ENCODE measurements at regions not wholly inside any gene's neighbourhood (a gene's known extent, or its start where the extent isn't known, plus 50 kb on each side); places are given as distances from the start of the nearest gene placed in this dataset.

DNA sequence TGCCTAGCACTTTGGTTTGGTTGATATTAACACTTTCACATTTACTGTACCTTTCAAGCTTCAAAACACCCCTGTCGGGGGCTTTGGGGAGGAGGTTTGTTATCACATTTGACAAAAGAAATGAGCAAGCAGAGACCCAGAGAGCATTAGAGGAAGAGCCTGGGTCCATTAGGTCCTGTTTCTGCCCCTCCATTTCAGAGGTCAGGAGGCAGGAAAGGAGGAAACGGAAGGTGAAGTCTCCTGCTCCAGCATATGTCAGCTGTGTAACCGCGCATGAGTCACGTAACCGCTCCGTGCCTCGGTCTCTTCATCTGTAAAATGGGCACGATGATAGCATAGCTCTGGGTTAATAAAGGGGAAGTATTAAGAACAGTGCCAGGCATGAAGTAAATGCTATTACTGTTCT lies 201.9 kb upstream of the BCOR start:
- 62 to 90% (median 77%) methylated on average over 9 of the region's 9 CpGs for WGBS, 3 donors
- Histone ChIP-seq H3K36me3 (ENCODE audit: control insufficient read depth in 3 of 3, insufficient read depth in 2 of 3, low read depth in 1 of 3, low read length in 3 of 3) (no peaks in the 10 kb centered on the region), H3K9me3 (ENCODE audit: control insufficient read depth in 2 of 2, insufficient read depth in 1 of 2, low read depth in 1 of 2, low read length in 1 of 2) (no peaks in the 10 kb centered on the region), H3K4me3 (ENCODE audit: low read depth in 1 of 3, low read length in 3 of 3) (no peak overlapping the region), H3K27ac (ENCODE audit: low read depth in 1 of 3, low read length in 2 of 3) (no peak overlapping the region), H3K4me1 (ENCODE audit: control insufficient read depth in 3 of 3, insufficient read depth in 2 of 3, low read depth in 1 of 3, low read length in 2 of 3) (peaks cover 0 to 13% (median 0%) of the 10 kb centered on the region in 3 donors), H3K27me3 (ENCODE audit: control insufficient read depth in 3 of 3, insufficient read depth in 3 of 3, low read length in 3 of 3) (no peaks in the 10 kb centered on the region)
- FAIRE-seq, result no peak
- DNase-seq, result peak in 1 of 2 donors; percentile 3

DNA sequence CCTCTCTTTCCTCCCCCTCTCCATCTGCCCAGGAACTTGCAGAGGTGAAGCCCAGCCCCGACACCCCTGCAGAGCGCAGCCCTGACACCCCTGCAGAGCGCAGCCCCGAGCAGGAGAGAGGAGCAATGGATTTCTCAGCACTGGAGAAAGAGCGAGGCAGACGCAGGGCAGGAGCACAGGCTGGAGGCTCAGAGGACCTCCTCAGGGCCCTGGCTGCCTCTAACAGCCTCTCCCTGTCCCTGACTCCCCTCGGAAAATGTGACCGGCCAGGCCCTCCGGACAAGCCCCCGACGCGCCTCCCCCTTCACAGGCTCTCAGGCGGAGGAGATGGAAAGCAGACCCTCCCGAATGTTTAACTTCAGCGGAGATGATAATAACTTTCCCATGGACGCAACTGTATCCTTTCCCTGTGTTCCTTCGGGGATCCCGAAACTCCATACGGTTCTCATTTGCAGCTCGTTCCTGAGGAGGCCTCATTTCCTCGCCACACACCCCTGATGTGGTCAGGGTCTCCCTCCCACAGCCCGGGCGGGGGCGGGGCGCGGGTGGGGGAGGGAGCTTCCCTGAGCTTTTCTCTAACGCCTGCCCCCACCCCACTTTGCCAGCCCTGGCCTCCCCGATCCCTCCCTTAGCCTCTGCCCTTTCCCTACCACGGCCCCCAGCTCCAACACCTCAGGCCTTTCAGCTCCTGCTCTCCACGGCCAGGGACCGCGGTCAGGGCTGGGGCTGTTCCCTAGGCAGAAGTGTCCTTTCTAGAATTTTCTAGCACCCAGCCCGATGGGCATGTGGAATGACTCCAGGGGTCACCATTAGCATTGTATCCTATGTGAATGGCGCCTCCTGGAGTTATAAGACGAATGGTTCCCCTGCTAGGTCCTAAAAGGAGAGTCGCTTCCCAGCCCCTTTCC lies 201.1 kb upstream of the BCOR start:
- DNase-seq (peak in 1 of 2 donors; percentile 12), FAIRE-seq (no peak)
- Histone ChIP-seq H3K4me1 (ENCODE audit: control insufficient read depth in 3 of 3, insufficient read depth in 2 of 3, low read depth in 1 of 3, low read length in 2 of 3) (peaks cover 0 to 13% (median 0%) of the 10 kb centered on the region in 3 donors), H3K4me3 (ENCODE audit: low read depth in 1 of 3, low read length in 3 of 3) (no peak overlapping the region), H3K27me3 (ENCODE audit: control insufficient read depth in 3 of 3, insufficient read depth in 3 of 3, low read length in 3 of 3) (no peaks in the 10 kb centered on the region), H3K27ac (ENCODE audit: low read depth in 1 of 3, low read length in 2 of 3) (peak overlapping the region in 1 of 3 donors; percentile 45), H3K9me3 (ENCODE audit: control insufficient read depth in 2 of 2, insufficient read depth in 1 of 2, low read depth in 1 of 2, low read length in 1 of 2) (no peaks in the 10 kb centered on the region), H3K36me3 (ENCODE audit: control insufficient read depth in 3 of 3, insufficient read depth in 2 of 3, low read depth in 1 of 3, low read length in 3 of 3) (no peaks in the 10 kb centered on the region)
- 65 to 83% (median 68%) methylated on average over 26 to 36 of the region's 36 CpGs for WGBS, 3 donors

DNA sequence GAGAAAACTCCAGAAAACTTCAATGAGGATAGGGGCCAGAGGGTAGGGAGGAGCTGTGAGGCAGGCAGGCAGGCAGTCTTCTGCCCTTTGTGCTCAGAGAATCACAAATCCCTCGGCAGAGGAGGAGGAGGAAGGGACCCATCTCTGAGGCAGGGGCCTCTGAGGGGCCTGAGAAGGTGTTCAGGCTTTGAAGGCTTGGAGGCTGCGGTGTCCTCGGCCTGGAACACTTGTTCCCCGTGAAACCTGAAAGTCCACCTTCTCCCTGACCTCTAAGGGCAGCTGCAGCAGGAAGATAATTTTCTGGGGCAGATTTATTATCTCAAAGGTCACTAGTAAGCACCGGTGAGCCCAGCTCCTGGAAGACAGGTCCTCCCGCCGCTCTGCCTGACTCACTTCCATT lies 200.3 kb upstream of the BCOR start:
- H3K27ac ChIP-seq (ENCODE audit: low read depth in 1 of 3, low read length in 2 of 3), result peak overlapping the region in 1 of 3 donors; percentile 45
- H3K36me3 ChIP-seq (ENCODE audit: control insufficient read depth in 3 of 3, insufficient read depth in 2 of 3, low read depth in 1 of 3, low read length in 3 of 3), result no peaks in the 10 kb centered on the region
- no peaks in the 10 kb centered on the region for H3K27me3 ChIP-seq (ENCODE audit: control insufficient read depth in 3 of 3, insufficient read depth in 3 of 3, low read length in 3 of 3)
- no peaks in the 10 kb centered on the region for H3K9me3 ChIP-seq (ENCODE audit: control insufficient read depth in 2 of 2, insufficient read depth in 1 of 2, low read depth in 1 of 2, low read length in 1 of 2)
- FAIRE-seq (no peak), DNase-seq (peak; percentile 0 to 62)
- peaks cover 0 to 13% (median 0%) of the 10 kb centered on the region in 3 donors for H3K4me1 ChIP-seq (ENCODE audit: control insufficient read depth in 3 of 3, insufficient read depth in 2 of 3, low read depth in 1 of 3, low read length in 2 of 3)
- no peak overlapping the region for H3K4me3 ChIP-seq (ENCODE audit: low read depth in 1 of 3, low read length in 3 of 3)
- 13 to 50% (median 43%) methylated on average over 7 of the region's 7 CpGs for WGBS, 3 donors

DNA sequence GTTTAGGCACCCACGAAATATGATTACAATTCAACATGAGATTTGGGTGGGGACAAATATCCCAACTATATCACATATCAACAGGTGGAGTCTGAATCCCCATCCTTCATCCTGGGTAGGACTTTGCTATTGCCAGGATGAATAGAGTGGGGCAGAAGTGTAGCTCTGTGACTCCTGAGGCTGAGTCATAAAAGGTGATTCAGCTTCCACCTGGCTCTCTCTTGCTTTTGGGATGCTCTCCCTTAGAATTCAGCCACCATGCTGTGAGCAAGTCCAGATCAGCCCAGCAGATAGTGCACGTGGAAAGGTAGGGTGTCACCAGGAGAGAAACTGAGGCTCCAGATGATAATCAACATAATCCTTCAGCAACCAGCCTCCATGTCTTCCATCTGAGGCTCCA lies 193.8 kb upstream of the BCOR start:
- WGBS, 3 donors, result 57 to 78% (median 72%) methylated on average over 2 of the region's 2 CpGs
- Histone ChIP-seq H3K27me3 (ENCODE audit: control insufficient read depth in 3 of 3, insufficient read depth in 3 of 3, low read length in 3 of 3) (no peaks in the 10 kb centered on the region), H3K36me3 (ENCODE audit: control insufficient read depth in 3 of 3, insufficient read depth in 2 of 3, low read depth in 1 of 3, low read length in 3 of 3) (no peaks in the 10 kb centered on the region), H3K27ac (ENCODE audit: low read depth in 1 of 3, low read length in 2 of 3) (no peak overlapping the region), H3K4me1 (ENCODE audit: control insufficient read depth in 3 of 3, insufficient read depth in 2 of 3, low read depth in 1 of 3, low read length in 2 of 3) (no peaks in the 10 kb centered on the region), H3K9me3 (ENCODE audit: control insufficient read depth in 2 of 2, insufficient read depth in 1 of 2, low read depth in 1 of 2, low read length in 1 of 2) (peaks cover 0 to 6% of the 10 kb centered on the region in 2 donors), H3K4me3 (ENCODE audit: low read depth in 1 of 3, low read length in 3 of 3) (no peak overlapping the region)
- no peak for FAIRE-seq
- no peak for DNase-seq

DNA sequence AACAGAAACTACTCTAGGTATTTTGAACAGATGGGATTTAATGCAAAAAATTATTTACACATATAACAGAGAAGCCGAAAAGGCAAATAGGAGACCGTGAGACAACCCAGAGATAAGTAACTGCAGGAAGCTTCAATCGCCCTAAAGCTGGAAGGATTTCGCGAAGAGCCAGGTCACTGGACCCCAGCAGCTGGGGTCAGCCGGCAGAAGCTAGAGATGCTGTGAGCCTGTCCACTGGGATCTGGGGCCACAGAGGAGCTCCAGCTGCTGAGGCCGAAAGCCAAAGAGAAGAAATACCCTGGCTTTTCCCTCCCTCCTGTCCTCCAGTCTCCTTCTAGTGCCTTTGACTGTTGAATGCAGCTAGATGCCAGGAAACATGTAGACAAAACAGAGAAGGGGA lies 192.8 kb upstream of the BCOR start:
- Histone ChIP-seq H3K36me3 (ENCODE audit: control insufficient read depth in 3 of 3, insufficient read depth in 2 of 3, low read depth in 1 of 3, low read length in 3 of 3) (no peaks in the 10 kb centered on the region), H3K4me1 (ENCODE audit: control insufficient read depth in 3 of 3, insufficient read depth in 2 of 3, low read depth in 1 of 3, low read length in 2 of 3) (no peaks in the 10 kb centered on the region), H3K9me3 (ENCODE audit: control insufficient read depth in 2 of 2, insufficient read depth in 1 of 2, low read depth in 1 of 2, low read length in 1 of 2) (peaks cover 0 to 10% of the 10 kb centered on the region in 2 donors), H3K4me3 (ENCODE audit: low read depth in 1 of 3, low read length in 3 of 3) (no peak overlapping the region), H3K27ac (ENCODE audit: low read depth in 1 of 3, low read length in 2 of 3) (no peak overlapping the region), H3K27me3 (ENCODE audit: control insufficient read depth in 3 of 3, insufficient read depth in 3 of 3, low read length in 3 of 3) (no peaks in the 10 kb centered on the region)
- 57 to 59% (median 58%) methylated on average over 7 of the region's 7 CpGs for WGBS, 3 donors
- DNase-seq (no peak), FAIRE-seq (no peak)

DNA sequence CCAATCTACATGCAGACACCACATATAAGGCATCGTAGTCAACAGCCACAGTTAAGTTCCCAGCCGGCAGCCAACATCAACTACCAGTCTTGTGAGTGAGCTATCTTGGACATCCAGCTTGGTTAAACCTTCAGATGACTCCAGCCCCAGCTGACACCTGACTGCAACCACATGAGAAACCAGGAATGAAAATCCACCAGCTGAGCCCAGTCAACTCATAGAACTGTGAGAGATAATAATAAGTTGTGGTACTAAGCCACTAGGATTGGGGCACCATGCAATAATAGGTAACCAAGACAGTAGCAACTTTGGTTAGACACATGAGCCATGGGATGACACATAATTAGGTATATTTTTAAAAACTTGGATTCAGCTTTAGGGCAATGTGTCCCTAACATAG lies 188.1 kb upstream of the BCOR start:
- WGBS, 3 donors, result 86 to 89% (median 89%) methylated on average over 2 of the region's 2 CpGs
- H3K9me3 ChIP-seq (ENCODE audit: control insufficient read depth in 2 of 2, insufficient read depth in 1 of 2, low read depth in 1 of 2, low read length in 1 of 2), result peaks cover 1 to 14% of the 10 kb centered on the region in 2 donors
- H3K27me3 ChIP-seq (ENCODE audit: control insufficient read depth in 3 of 3, insufficient read depth in 3 of 3, low read length in 3 of 3), result no peaks in the 10 kb centered on the region
- no peaks in the 10 kb centered on the region for H3K36me3 ChIP-seq (ENCODE audit: control insufficient read depth in 3 of 3, insufficient read depth in 2 of 3, low read depth in 1 of 3, low read length in 3 of 3)
- DNase-seq (no peak), FAIRE-seq (no peak)
- no peak overlapping the region for H3K27ac ChIP-seq (ENCODE audit: low read depth in 1 of 3, low read length in 2 of 3)
- no peak overlapping the region for H3K4me3 ChIP-seq (ENCODE audit: low read depth in 1 of 3, low read length in 3 of 3)
- H3K4me1 ChIP-seq (ENCODE audit: control insufficient read depth in 3 of 3, insufficient read depth in 2 of 3, low read depth in 1 of 3, low read length in 2 of 3), result no peaks in the 10 kb centered on the region

DNA sequence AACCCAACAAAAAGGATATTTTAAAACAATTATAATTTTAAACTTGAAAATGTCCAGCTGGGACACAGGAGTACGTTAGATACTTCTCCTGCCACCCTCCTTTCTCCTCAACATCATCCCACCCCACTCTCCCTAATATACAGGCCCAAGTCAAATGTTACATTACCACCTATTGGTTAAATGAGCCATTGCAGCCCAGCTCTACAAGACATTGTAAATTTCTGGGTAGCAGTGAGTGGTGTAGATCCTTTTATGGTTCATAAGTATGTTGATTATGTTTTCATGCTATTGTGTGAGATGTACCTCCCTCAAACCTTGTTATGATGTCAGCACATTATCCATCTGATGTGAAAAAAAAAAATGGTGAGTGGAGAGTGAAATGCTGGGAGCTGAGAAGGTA lies 187.1 kb upstream of the BCOR start:
- H3K27ac ChIP-seq (ENCODE audit: low read depth in 1 of 3, low read length in 2 of 3), result no peak overlapping the region
- FAIRE-seq (no peak), DNase-seq (no peak)
- no peak overlapping the region for H3K4me3 ChIP-seq (ENCODE audit: low read depth in 1 of 3, low read length in 3 of 3)
- H3K27me3 ChIP-seq (ENCODE audit: control insufficient read depth in 3 of 3, insufficient read depth in 3 of 3, low read length in 3 of 3), result no peaks in the 10 kb centered on the region
- H3K4me1 ChIP-seq (ENCODE audit: control insufficient read depth in 3 of 3, insufficient read depth in 2 of 3, low read depth in 1 of 3, low read length in 2 of 3), result no peaks in the 10 kb centered on the region
- H3K36me3 ChIP-seq (ENCODE audit: control insufficient read depth in 3 of 3, insufficient read depth in 2 of 3, low read depth in 1 of 3, low read length in 3 of 3), result no peaks in the 10 kb centered on the region
- WGBS, 3 donors, result 44 to 83% (median 67%) methylated on average over 1 of the region's 1 CpG
- H3K9me3 ChIP-seq (ENCODE audit: control insufficient read depth in 2 of 2, insufficient read depth in 1 of 2, low read depth in 1 of 2, low read length in 1 of 2), result peaks cover 1 to 12% of the 10 kb centered on the region in 2 donors

DNA sequence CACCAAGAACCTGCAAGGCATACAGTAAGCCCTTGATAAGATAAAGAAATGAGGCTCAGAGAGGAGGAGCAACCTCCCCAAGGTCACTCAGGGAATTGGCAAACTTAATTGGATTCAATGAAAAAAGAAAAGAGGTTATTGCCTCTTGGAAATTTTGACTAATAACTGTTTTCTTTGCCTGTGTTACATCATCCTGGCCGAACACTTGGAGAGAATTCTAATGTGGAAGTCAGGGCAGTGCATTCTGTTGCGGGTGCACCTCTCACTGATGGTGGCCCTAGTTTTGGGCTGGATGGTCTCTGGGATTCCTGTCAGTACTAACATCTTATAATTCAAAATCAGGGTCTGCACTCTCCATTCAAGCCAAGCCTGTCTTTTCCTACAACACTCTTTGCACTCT lies 186.2 kb upstream of the BCOR start:
- Histone ChIP-seq H3K4me3 (ENCODE audit: low read depth in 1 of 3, low read length in 3 of 3) (no peak overlapping the region), H3K27ac (ENCODE audit: low read depth in 1 of 3, low read length in 2 of 3) (no peak overlapping the region), H3K27me3 (ENCODE audit: control insufficient read depth in 3 of 3, insufficient read depth in 3 of 3, low read length in 3 of 3) (no peaks in the 10 kb centered on the region), H3K36me3 (ENCODE audit: control insufficient read depth in 3 of 3, insufficient read depth in 2 of 3, low read depth in 1 of 3, low read length in 3 of 3) (no peaks in the 10 kb centered on the region), H3K4me1 (ENCODE audit: control insufficient read depth in 3 of 3, insufficient read depth in 2 of 3, low read depth in 1 of 3, low read length in 2 of 3) (peaks cover 0 to 2% (median 0%) of the 10 kb centered on the region in 3 donors), H3K9me3 (ENCODE audit: control insufficient read depth in 2 of 2, insufficient read depth in 1 of 2, low read depth in 1 of 2, low read length in 1 of 2) (peaks cover 1 to 8% of the 10 kb centered on the region in 2 donors)
- FAIRE-seq (no peak), DNase-seq (no peak)
- WGBS, 3 donors, result 72 to 96% (median 85%) methylated on average over 2 of the region's 2 CpGs
